NT2/D1 (cell line): ENCODE measurements at regions not wholly inside any gene's neighbourhood (a gene's known extent, or its start where the extent isn't known, plus 50 kb on each side); places are given as distances from the start of the nearest gene placed in this dataset.

Experiments used
- DNase-seq: peaks from one replicate; pipeline ENCODE4 v3.0.0-alpha.2; 2011; ENCODE audit warnings: low read depth, low spot score
- H3K27me3 ChIP-seq: 2 replicates; pipeline ENCODE4 v1.6.0; 2011; ENCODE audit warnings: mild to moderate bottlenecking; ENCODE audit not compliant: insufficient read length, insufficient read depth
- H3K36me3 ChIP-seq: 2 replicates; pipeline ENCODE4 v1.6.1; 2011; ENCODE audit warnings: mild to moderate bottlenecking, low read length, mixed read lengths; ENCODE audit not compliant: insufficient read depth, insufficient read length
- H3K4me1 ChIP-seq: 2 replicates; pipeline ENCODE4 v1.5.1; 2011; ENCODE audit not compliant: insufficient read depth, insufficient read length
- H3K4me3 ChIP-seq: 2 replicates; pipeline ENCODE4 v1.5.1; 2011; ENCODE audit warnings: low read depth; ENCODE audit not compliant: insufficient read length
- H3K9ac ChIP-seq: 2 replicates; pipeline ENCODE4 v1.6.0; 2011; ENCODE audit warnings: low read depth; ENCODE audit not compliant: insufficient read length
- H3K9me3 ChIP-seq: 2 replicates; pipeline ENCODE4 v1.5.1; 2011; ENCODE audit warnings: mild to moderate bottlenecking, low read length; ENCODE audit not compliant: insufficient read depth
- SUZ12 ChIP-seq: IDR thresholded peaks from 2 replicates; pipeline ENCODE4 v1.6.1; 2011; ENCODE audit not compliant: insufficient read length, insufficient read depth; ENCODE audit errors: extremely low read depth
- YY1 ChIP-seq: IDR thresholded peaks from 2 replicates; pipeline ENCODE4 v1.6.1; 2011; ENCODE audit not compliant: insufficient read length, insufficient read depth
- ZNF274 ChIP-seq: IDR thresholded peaks from 2 replicates; pipeline ENCODE4 v1.6.1; 2011; ENCODE audit warnings: mild to moderate bottlenecking, low read depth, low read length

GRCh38 chr6:113758214-113758613, 98.9 kb upstream of the MARCKS start:
- no peak overlapping the region for H3K4me3 ChIP-seq
- no peaks in the 10 kb centered on the region for H3K9me3 ChIP-seq
- no peaks in the 10 kb centered on the region for H3K36me3 ChIP-seq
- H3K27me3 ChIP-seq, result no peaks in the 10 kb centered on the region
- H3K9ac ChIP-seq, result no peak overlapping the region
- DNase-seq, result no peak
- TF ChIP-seq ZNF274, result no peak
- TF ChIP-seq SUZ12, result no peak
- no peak for TF ChIP-seq YY1
- H3K4me1 ChIP-seq, result no peaks in the 10 kb centered on the region

- no peak for TF ChIP-seq SUZ12
- no peak for TF ChIP-seq ZNF274
- TF ChIP-seq YY1, result no peak
- Histone ChIP-seq H3K9ac (no peak overlapping the region), H3K9me3 (no peaks in the 10 kb centered on the region), H3K36me3 (no peaks in the 10 kb centered on the region), H3K4me3 (no peak overlapping the region), H3K4me1 (no peaks in the 10 kb centered on the region), H3K27me3 (no peaks in the 10 kb centered on the region)
- no peak for DNase-seq
These were observed 98.1 kb upstream of the MARCKS start for GRCh38 chr6:113758826-113759574.

GRCh38 chr6:113762641-113763040, 94.5 kb upstream of the MARCKS start:
- Histone ChIP-seq H3K9ac (no peak overlapping the region), H3K4me1 (no peaks in the 10 kb centered on the region), H3K36me3 (no peaks in the 10 kb centered on the region), H3K4me3 (no peak overlapping the region), H3K27me3 (no peaks in the 10 kb centered on the region), H3K9me3 (no peaks in the 10 kb centered on the region)
- TF ChIP-seq SUZ12 (no peak), YY1 (no peak), ZNF274 (no peak)
- DNase-seq, result no peak

GRCh38 chr6:113763311-113763766, 93.8 kb upstream of the MARCKS start:
- no peak for DNase-seq
- Histone ChIP-seq H3K9me3 (no peaks in the 10 kb centered on the region), H3K4me1 (no peaks in the 10 kb centered on the region), H3K36me3 (no peaks in the 10 kb centered on the region), H3K4me3 (no peak overlapping the region), H3K9ac (no peak overlapping the region), H3K27me3 (no peaks in the 10 kb centered on the region)
- TF ChIP-seq YY1 (no peak), ZNF274 (no peak), SUZ12 (no peak)

GRCh38 chr6:113763876-113764275, 93.3 kb upstream of the MARCKS start:
- no peak for DNase-seq
- TF ChIP-seq YY1 (no peak), ZNF274 (no peak), SUZ12 (no peak)
- no peaks in the 10 kb centered on the region for H3K36me3 ChIP-seq
- no peaks in the 10 kb centered on the region for H3K27me3 ChIP-seq
- H3K4me1 ChIP-seq, result no peaks in the 10 kb centered on the region
- no peak overlapping the region for H3K9ac ChIP-seq
- H3K4me3 ChIP-seq, result no peak overlapping the region
- no peaks in the 10 kb centered on the region for H3K9me3 ChIP-seq

GRCh38 chr6:113765909-113766308, 91.2 kb upstream of the MARCKS start:
- Histone ChIP-seq H3K9ac (no peak overlapping the region), H3K27me3 (no peaks in the 10 kb centered on the region), H3K4me1 (no peaks in the 10 kb centered on the region), H3K9me3 (no peaks in the 10 kb centered on the region), H3K36me3 (no peaks in the 10 kb centered on the region), H3K4me3 (no peak overlapping the region)
- no peak for TF ChIP-seq SUZ12
- TF ChIP-seq ZNF274, result no peak
- no peak for DNase-seq

- no peaks in the 10 kb centered on the region for H3K27me3 ChIP-seq
- no peak for DNase-seq
- H3K4me3 ChIP-seq, result no peak overlapping the region
- no peak for TF ChIP-seq SUZ12
- no peak for TF ChIP-seq YY1
- no peak for TF ChIP-seq ZNF274
- no peaks in the 10 kb centered on the region for H3K4me1 ChIP-seq
- H3K9me3 ChIP-seq, result no peaks in the 10 kb centered on the region
- H3K36me3 ChIP-seq, result no peaks in the 10 kb centered on the region
- no peak overlapping the region for H3K9ac ChIP-seq
These were observed 89.2 kb upstream of the MARCKS start for GRCh38 chr6:113767985-113768384.
